HCT116 (cell line): ENCODE measurements at regions not wholly inside any gene's neighbourhood (a gene's known extent, or its start where the extent isn't known, plus 50 kb on each side); places are given as distances from the start of the nearest gene placed in this dataset.

Source experiments
- ATAC-seq: fragments of 200-7000 bp; cut with Tn5 transposase; 2 replicates; pipeline ENCODE4 v1.9.1; 2020; ENCODE audit warnings: mild to moderate bottlenecking, moderate library complexity
- BruUV-seq: library from RNA; stranded (reverse); fragments of 400-500 nt; replicated peaks from 2 replicates; lab custom pipeline; 2021; lab: Mats Ljungman, UMichigan
- CTCF ChIA-PET: fragments of 300-600 bp; sonication (Branson Sonifier 250); formaldehyde crosslinking; loops from one replicate; lab custom pipeline; 2021; ENCODE audit warnings: antibody characterized with exemption; lab: Charles Lee
- POLR2A ChIA-PET: fragments of 300-600, 350-600 bp; sonication (Branson Sonifier 250); formaldehyde crosslinking; loops from one replicate; lab custom pipeline; 2021; ENCODE audit warnings: antibody characterized with exemption; lab: Charles Lee
- RAD21 ChIA-PET, 2 experiments: fragments of 300-600 bp; sonication (Branson Sonifier 250); formaldehyde crosslinking; loops; one replicate each; lab custom pipeline; 2023; ENCODE audit warnings: low total read pairs in 2 of 2; ENCODE audit not compliant: uncharacterized antibody in 2 of 2, unreplicated experiment in 2 of 2, low non-redundant PET in 1 of 2; lab: Charles Lee
- DNase-seq: peaks from one replicate; pipeline ENCODE4 v3.0.0-alpha.2; 2010; ENCODE audit warnings: low read depth, low spot score
- H2AFZ ChIP-seq: fragments of 200-600 bp; shearing (Covaris generic), sonication (generic); 2 replicates; pipeline ENCODE4 v1.6.1; 2017; ENCODE audit warnings: low read depth, mixed run types, mixed read lengths, antibody characterized with exemption, low read length; ENCODE audit not compliant: poor library complexity, severe bottlenecking
- H3K27ac ChIP-seq: 2 replicates; pipeline ENCODE4 v1.5.1; 2012; ENCODE audit warnings: low read depth, low read length
- H3K27me3 ChIP-seq: fragments of 200-600 bp; sonication (generic); 2 replicates; pipeline ENCODE4 v1.6.1; 2016; ENCODE audit warnings: mixed run types, low read length, mixed read lengths; ENCODE audit not compliant: insufficient read depth
- H3K36me3 ChIP-seq, 2 experiments: fragments of 200-500 bp in 1 of 2; fragments of 200-600 bp in 1 of 2; sonication (Bioruptor generic) in 1 of 2; sonication (generic) in 1 of 2; 2 replicates each; pipeline versions ENCODE4 v1.5.1 to v1.6.1; 2014 to 2016; ENCODE audit warnings: low read length in 2 of 2, inconsistent platforms in 1 of 2, mixed read lengths in 1 of 2, mixed run types in 1 of 2; ENCODE audit not compliant: insufficient read depth in 2 of 2, control insufficient read depth in 1 of 2
- H3K4me1 ChIP-seq, 2 experiments: fragments of 200-600 bp in 1 of 2; sonication (generic) in 1 of 2; 2 replicates each; pipeline versions ENCODE4 v1.5.1 to v1.6.1; 2012 to 2017; ENCODE audit warnings: low read length in 2 of 2, inconsistent platforms in 1 of 2, mild to moderate bottlenecking in 1 of 2, mixed read lengths in 1 of 2, mixed run types in 1 of 2, moderate library complexity in 1 of 2; ENCODE audit not compliant: insufficient read depth in 2 of 2, control insufficient read depth in 1 of 2
- H3K4me2 ChIP-seq: fragments of 200-600 bp; sonication (generic); 2 replicates; pipeline ENCODE4 v1.6.1; 2017; ENCODE audit warnings: mixed run types, low read length, mixed read lengths
- H3K4me3 ChIP-seq, 2 experiments: fragments of 200-600 bp in 1 of 2; sonication (generic) in 1 of 2; replicated peaks in 1 of 2; 2 replicates each; pipeline ENCODE4 v1.5.1; 2011 to 2016; ENCODE audit warnings: low read length in 2 of 2, control low read depth in 1 of 2, low read depth in 1 of 2, mild to moderate bottlenecking in 1 of 2, mixed read lengths in 1 of 2, mixed run types in 1 of 2
- H3K79me2 ChIP-seq: fragments of 200-600 bp; sonication (generic); 2 replicates; pipeline ENCODE4 v1.6.1; 2017; ENCODE audit warnings: mild to moderate bottlenecking, mixed run types, low read length, moderate library complexity, mixed read lengths; ENCODE audit not compliant: insufficient read depth
- H3K9ac ChIP-seq: fragments of 200-600 bp; sonication (generic); 2 replicates; pipeline ENCODE4 v1.6.1; 2016; ENCODE audit warnings: low read length, mixed read lengths
- H3K9me2 ChIP-seq: fragments of 200-600 bp; sonication (generic), shearing (Covaris generic); 2 replicates; pipeline ENCODE4 v1.6.1; 2017; ENCODE audit warnings: mixed run types, mild to moderate bottlenecking, moderate library complexity; ENCODE audit not compliant: insufficient read depth
- H3K9me3 ChIP-seq, 2 experiments: fragments of 200-500 bp in 1 of 2; fragments of 200-600 bp in 1 of 2; sonication (Bioruptor generic) in 1 of 2; sonication (generic) in 1 of 2; 2 replicates each; pipeline ENCODE4 v1.6.1; 2014 to 2017; ENCODE audit warnings: low read length in 2 of 2, mixed read lengths in 2 of 2, inconsistent platforms in 1 of 2, low read depth in 1 of 2, mild to moderate bottlenecking in 1 of 2, mixed run types in 1 of 2, moderate library complexity in 1 of 2; ENCODE audit not compliant: control insufficient read depth in 1 of 2, insufficient read depth in 1 of 2
- H4K20me1 ChIP-seq: fragments of 200-600 bp; sonication (generic), shearing (Covaris generic); 2 replicates; pipeline ENCODE4 v1.6.1; 2017; ENCODE audit warnings: mixed run types, mild to moderate bottlenecking, moderate library complexity; ENCODE audit not compliant: insufficient read depth
- CBX3 ChIP-seq: IDR thresholded peaks from 2 replicates; pipeline ENCODE4 v1.6.1; 2012; ENCODE audit warnings: low read depth
- EZH2 ChIP-seq: fragments of 200-600 bp; sonication (generic); IDR thresholded peaks from 2 replicates; pipeline ENCODE4 v1.6.1; 2017; ENCODE audit warnings: antibody characterized with exemption, mixed run types
- EZH2phosphoT487 ChIP-seq: fragments of 200-600 bp; IDR thresholded peaks from 2 replicates; pipeline ENCODE4 v1.6.1; 2018; ENCODE audit warnings: antibody characterized with exemption, borderline replicate concordance
- FOSL1 ChIP-seq: IDR thresholded peaks from 2 replicates; pipeline ENCODE4 v1.6.1; 2012; ENCODE audit warnings: low read depth
- JUND ChIP-seq: IDR thresholded peaks from 2 replicates; pipeline ENCODE4 v1.6.1; 2012
- POLR2A ChIP-seq: IDR thresholded peaks from 2 replicates; pipeline ENCODE4 v1.7.0; 2011; ENCODE audit warnings: borderline replicate concordance; ENCODE audit not compliant: insufficient read depth, insufficient read length; ENCODE audit errors: extremely low read depth
- POLR2AphosphoS5 ChIP-seq: IDR thresholded peaks from 2 replicates; pipeline ENCODE4 v1.6.1; 2011; ENCODE audit warnings: mild to moderate bottlenecking, low read depth, low read length, moderate library complexity
- TCF7L2 ChIP-seq: IDR thresholded peaks from 2 replicates; pipeline ENCODE4 v1.7.0; 2011; ENCODE audit warnings: borderline replicate concordance, inconsistent platforms; ENCODE audit not compliant: insufficient read depth, insufficient read length; ENCODE audit errors: extremely low read depth
- ZFX ChIP-seq: fragments of 450-650 bp; IDR thresholded peaks from 2 replicates; pipeline ENCODE4 v1.6.1; 2017
- intact Hi-C: fragments of 100-400 bp; cut with micrococcal nuclease; formaldehyde crosslinking; loops from 2 replicates; pipeline ENCODE4 v1.10.0; 2022
- TF ChIP-seq, protein P1 (sequence below), 3 experiments: fragments of 200-600 bp in 1 of 3; sonication (generic) in 1 of 3; IDR thresholded peaks in 2 of 3; conservative IDR thresholded peaks in 1 of 3; 2 replicates each; pipeline ENCODE4 v1.5.1; 2012 to 2017; ENCODE audit warnings: low read depth in 2 of 3, low read length in 2 of 3, antibody characterized with exemption in 1 of 3, borderline replicate concordance in 1 of 3, control low read depth in 1 of 3, mild to moderate bottlenecking in 1 of 3, mixed read lengths in 1 of 3, mixed run types in 1 of 3, moderate library complexity in 1 of 3; ENCODE audit not compliant: insufficient read depth in 1 of 3
- TF ChIP-seq, protein P2 (sequence below): IDR thresholded peaks from 2 replicates; pipeline ENCODE4 v1.6.1; 2012

DNA sequence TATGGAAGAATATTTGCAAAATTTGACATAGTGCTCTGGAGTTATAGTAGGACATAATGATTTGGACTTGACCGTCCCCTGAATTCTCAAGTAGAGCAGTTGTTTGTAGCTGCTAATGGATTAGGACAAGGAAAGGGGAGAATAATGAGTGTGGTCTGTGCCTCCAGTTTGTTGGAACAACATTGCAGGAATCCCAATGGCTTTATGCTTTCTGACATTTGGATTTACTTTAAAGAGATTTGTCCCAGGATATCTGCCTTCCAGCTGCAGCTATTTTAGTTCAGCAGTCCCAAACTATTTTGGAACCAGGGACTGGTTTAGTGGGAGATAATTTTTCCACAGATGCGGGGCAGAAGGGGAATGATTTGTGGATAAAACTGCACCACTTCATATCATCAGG is 648.2 kb downstream of the SLCO4C1 start:
- H3K9ac ChIP-seq = no peak overlapping the region
- RAD21 ChIA-PET = no interaction called here
- no peaks in the 10 kb centered on the region for H3K9me2 ChIP-seq
- H2AFZ ChIP-seq = no peak overlapping the region
- no peaks in the 10 kb centered on the region for H3K27me3 ChIP-seq
- no peak overlapping the region for H3K4me3 ChIP-seq
- BruUV-seq = no TSS peak
- no peaks in the 10 kb centered on the region for H3K36me3 ChIP-seq
- H4K20me1 ChIP-seq = no peaks in the 10 kb centered on the region
- DNase-seq = no peak
- no peak overlapping the region for H3K4me2 ChIP-seq
- ATAC-seq = no peak
- POLR2A ChIA-PET = no interaction called here
- H3K79me2 ChIP-seq = no peaks in the 10 kb centered on the region
- no peak overlapping the region for H3K27ac ChIP-seq
- intact Hi-C loops = no loop called here
- CTCF ChIA-PET = no interaction called here
- H3K9me3 ChIP-seq = no peaks in the 10 kb centered on the region
- TF ChIP-seq EZH2 (no peak), EZH2phosphoT487 (no peak), POLR2A (no peak), ZFX (no peak), POLR2AphosphoS5 (no peak), FOSL1 (no peak), CBX3 (no peak), JUND (no peak)
- TF ChIP-seq, protein P1, sequence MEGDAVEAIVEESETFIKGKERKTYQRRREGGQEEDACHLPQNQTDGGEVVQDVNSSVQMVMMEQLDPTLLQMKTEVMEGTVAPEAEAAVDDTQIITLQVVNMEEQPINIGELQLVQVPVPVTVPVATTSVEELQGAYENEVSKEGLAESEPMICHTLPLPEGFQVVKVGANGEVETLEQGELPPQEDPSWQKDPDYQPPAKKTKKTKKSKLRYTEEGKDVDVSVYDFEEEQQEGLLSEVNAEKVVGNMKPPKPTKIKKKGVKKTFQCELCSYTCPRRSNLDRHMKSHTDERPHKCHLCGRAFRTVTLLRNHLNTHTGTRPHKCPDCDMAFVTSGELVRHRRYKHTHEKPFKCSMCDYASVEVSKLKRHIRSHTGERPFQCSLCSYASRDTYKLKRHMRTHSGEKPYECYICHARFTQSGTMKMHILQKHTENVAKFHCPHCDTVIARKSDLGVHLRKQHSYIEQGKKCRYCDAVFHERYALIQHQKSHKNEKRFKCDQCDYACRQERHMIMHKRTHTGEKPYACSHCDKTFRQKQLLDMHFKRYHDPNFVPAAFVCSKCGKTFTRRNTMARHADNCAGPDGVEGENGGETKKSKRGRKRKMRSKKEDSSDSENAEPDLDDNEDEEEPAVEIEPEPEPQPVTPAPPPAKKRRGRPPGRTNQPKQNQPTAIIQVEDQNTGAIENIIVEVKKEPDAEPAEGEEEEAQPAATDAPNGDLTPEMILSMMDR (IDR thresholded peaks at IDR 0.05 in 2 of 3, conservative IDR thresholded peaks at IDR 0.05 in 1 of 3; ENCODE audit: borderline replicate concordance in 1 of 3, insufficient read depth in 1 of 3, low read depth in 2 of 3, low read length in 2 of 3) = no peak
- TF ChIP-seq, protein P2, sequence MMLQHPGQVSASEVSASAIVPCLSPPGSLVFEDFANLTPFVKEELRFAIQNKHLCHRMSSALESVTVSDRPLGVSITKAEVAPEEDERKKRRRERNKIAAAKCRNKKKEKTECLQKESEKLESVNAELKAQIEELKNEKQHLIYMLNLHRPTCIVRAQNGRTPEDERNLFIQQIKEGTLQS = no peak
- no peaks in the 10 kb centered on the region for H3K4me1 ChIP-seq

GRCh38 chr5:101643794-101644193 is 652.3 kb downstream of the SLCO4C1 start:
- H3K4me2 ChIP-seq = no peak overlapping the region
- no peaks in the 10 kb centered on the region for H3K27me3 ChIP-seq
- no peaks in the 10 kb centered on the region for H3K9me3 ChIP-seq
- no peak overlapping the region for H3K9ac ChIP-seq
- ATAC-seq = no peak
- H4K20me1 ChIP-seq = no peaks in the 10 kb centered on the region
- ChIA-PET CTCF (no interaction called here), POLR2A (no interaction called here), RAD21 (no interaction called here)
- H3K79me2 ChIP-seq = no peaks in the 10 kb centered on the region
- BruUV-seq = no TSS peak
- H3K27ac ChIP-seq = no peak overlapping the region
- no peaks in the 10 kb centered on the region for H3K9me2 ChIP-seq
- H2AFZ ChIP-seq = no peak overlapping the region
- no peak for TF ChIP-seq TCF7L2
- TF ChIP-seq, protein P1 (IDR thresholded peaks at IDR 0.05 in 2 of 3, conservative IDR thresholded peaks at IDR 0.05 in 1 of 3; ENCODE audit: borderline replicate concordance in 1 of 3, insufficient read depth in 1 of 3, low read depth in 2 of 3, low read length in 2 of 3) = no peak
- TF ChIP-seq EZH2 = no peak
- no peak overlapping the region for H3K4me3 ChIP-seq
- H3K4me1 ChIP-seq = no peaks in the 10 kb centered on the region
- intact Hi-C loops = no loop called here
- H3K36me3 ChIP-seq = no peaks in the 10 kb centered on the region
- DNase-seq = no peak
